GM23338 (cell line): ENCODE measurements at regions not wholly inside any gene's neighbourhood (a gene's known extent, or its start where the extent isn't known, plus 50 kb on each side); places are given as distances from the start of the nearest gene placed in this dataset.

Experiments
- ATAC-seq: fragments of 200-7000 bp; cut with Tn5 transposase; 3 replicates; pipeline ENCODE4 v1.9.1; 2020
- DNase-seq: peaks from one replicate; pipeline ENCODE4 v3.0.0-alpha.2; 2015; ENCODE audit warnings: low spot score
- H2AFZ ChIP-seq: fragments of 200-600 bp; sonication (generic); 2 replicates; pipeline ENCODE4 v1.8.0; 2016; ENCODE audit warnings: antibody characterized with exemption, mild to moderate bottlenecking, moderate library complexity
- H3F3A ChIP-seq: fragments of 200-600 bp; sonication (generic); replicated peaks from 2 replicates; pipeline ENCODE4 v1.8.0; 2017; ENCODE audit warnings: antibody characterized with exemption, mixed run types, low read depth
- H3K27ac ChIP-seq: fragments of 200-600 bp; sonication (generic); 2 replicates; pipeline ENCODE4 v1.6.1; 2016; ENCODE audit warnings: low read depth
- H3K27me3 ChIP-seq: fragments of 200-600 bp; sonication (generic); 2 replicates; pipeline ENCODE4 v1.8.0; 2016; ENCODE audit warnings: mild to moderate bottlenecking, mixed run types, moderate library complexity; ENCODE audit not compliant: insufficient read depth
- H3K36me3 ChIP-seq: fragments of 200-600 bp; sonication (generic); 2 replicates; pipeline ENCODE4 v1.8.0; 2016; ENCODE audit warnings: mild to moderate bottlenecking; ENCODE audit not compliant: insufficient read depth
- H3K4me1 ChIP-seq: fragments of 200-600 bp; sonication (generic); 2 replicates; pipeline ENCODE4 v1.8.0; 2016; ENCODE audit warnings: mild to moderate bottlenecking, moderate library complexity; ENCODE audit not compliant: insufficient read depth
- H3K4me2 ChIP-seq: fragments of 200-600 bp; sonication (generic); 2 replicates; pipeline ENCODE4 v1.7.1; 2017; ENCODE audit warnings: mixed run types
- H3K4me3 ChIP-seq: fragments of 200-600 bp; sonication (generic); 2 replicates; pipeline ENCODE4 v1.6.1; 2016; ENCODE audit warnings: mixed run types
- H3K79me2 ChIP-seq: fragments of 200-600 bp; sonication (generic); replicated peaks from 2 replicates; pipeline ENCODE4 v1.8.0; 2017; ENCODE audit warnings: mild to moderate bottlenecking; ENCODE audit not compliant: insufficient read depth
- H3K9me2 ChIP-seq: fragments of 200-600 bp; sonication (generic); 2 replicates; pipeline ENCODE4 v1.8.0; 2017; ENCODE audit not compliant: insufficient read depth
- H4K20me1 ChIP-seq: fragments of 200-600 bp; sonication (generic); replicated peaks from 2 replicates; pipeline ENCODE4 v1.8.0; 2017; ENCODE audit warnings: mild to moderate bottlenecking; ENCODE audit not compliant: insufficient read depth
- H3K27ac Mint-ChIP-seq: 2 replicates; pipeline ENCODE4 v1.8.0; 2020; ENCODE audit warnings: inconsistent platforms, mild to moderate bottlenecking, moderate library complexity, mixed read lengths
- H3K27me3 Mint-ChIP-seq: 3 replicates; pipeline ENCODE4 v1.8.0; 2022; ENCODE audit warnings: low read depth, mild to moderate bottlenecking, moderate library complexity, mixed read lengths, inconsistent platforms; ENCODE audit not compliant: insufficient read depth, poor library complexity
- H3K36me3 Mint-ChIP-seq: 3 replicates; pipeline ENCODE4 v1.8.0; 2021; ENCODE audit warnings: low read depth, mild to moderate bottlenecking, inconsistent platforms, moderate library complexity, mixed read lengths
- H3K4me1 Mint-ChIP-seq: 3 replicates; pipeline ENCODE4 v1.8.0; 2020; ENCODE audit warnings: mild to moderate bottlenecking, inconsistent platforms, mixed read lengths
- H3K4me3 Mint-ChIP-seq: 3 replicates; pipeline ENCODE4 v1.8.0; 2021; ENCODE audit warnings: moderate library complexity, mild to moderate bottlenecking, inconsistent platforms, mixed read lengths
- H3K9me3 Mint-ChIP-seq: 3 replicates; pipeline ENCODE4 v1.8.0; 2020; ENCODE audit warnings: moderate library complexity, mild to moderate bottlenecking, inconsistent platforms, mixed read lengths
- CREB1 ChIP-seq: fragments of 250-450 bp; sonication (Bioruptor Pico); IDR thresholded peaks from 2 replicates; pipeline ENCODE4 v1.5.0; 2020; ENCODE audit warnings: low read depth, mild to moderate bottlenecking, moderate library complexity
- EZH2 ChIP-seq: fragments of 200-600 bp; sonication (generic); IDR thresholded peaks from one replicate; pipeline ENCODE4 v1.8.0; 2017; ENCODE audit warnings: antibody characterized with exemption, mild to moderate bottlenecking, low read depth; ENCODE audit not compliant: unreplicated experiment
- EZH2phosphoT487 ChIP-seq: fragments of 200-600 bp; sonication (generic); IDR thresholded peaks from one replicate; pipeline ENCODE4 v1.8.1; 2018; ENCODE audit warnings: antibody characterized with exemption; ENCODE audit not compliant: unreplicated experiment
- JUNB ChIP-seq: IDR thresholded peaks from one replicate; pipeline ENCODE4 v1.6.1; 2016; ENCODE audit warnings: antibody characterized with exemption; ENCODE audit not compliant: unreplicated experiment
- POLR2AphosphoS5 ChIP-seq: IDR thresholded peaks from 2 replicates; pipeline ENCODE4 v1.6.1; 2016; ENCODE audit warnings: antibody characterized with exemption, low read depth
- ZNF114 ChIP-seq: fragments of 250-450 bp; sonication (Bioruptor Pico); IDR thresholded peaks from 2 replicates; pipeline ENCODE4 v1.5.0; 2020; ENCODE audit warnings: mild to moderate bottlenecking, moderate library complexity
- ZNF462 ChIP-seq: fragments of 250-450 bp; sonication (Bioruptor Pico); IDR thresholded peaks from 2 replicates; pipeline ENCODE4 v1.5.0; 2020; ENCODE audit warnings: mild to moderate bottlenecking, moderate library complexity

- Histone ChIP-seq H2AFZ (no peak overlapping the region), H3K36me3 (no peaks in the 10 kb centered on the region), H3K79me2 (no peaks in the 10 kb centered on the region), H3K27me3 (peaks cover 100% of the 10 kb centered on the region), H3K9me2 (no peaks in the 10 kb centered on the region), H3K4me1 (no peaks in the 10 kb centered on the region), H3F3A (no peaks in the 10 kb centered on the region), H3K4me3 (no peak overlapping the region), H3K4me2 (no peak overlapping the region), H4K20me1 (peaks cover 12% of the 10 kb centered on the region; the same call in 1 of the 2 replicates), H3K27ac (no peak overlapping the region)
- no peak for TF ChIP-seq CREB1
- TF ChIP-seq ZNF114 (CRISPR knock-in tag): no peak
- TF ChIP-seq EZH2: no peak
- Mint-ChIP-seq H3K36me3 (peaks cover 3% of the 10 kb centered on the region; the same call in 1 of the 3 replicates), H3K4me3 (no peak overlapping the region), H3K27me3 (peaks cover 100% of the 10 kb centered on the region), H3K4me1 (no peaks in the 10 kb centered on the region; the same call in 1 of the 3 replicates), H3K9me3 (peaks cover 5% of the 10 kb centered on the region), H3K27ac (no peak overlapping the region)
- DNase-seq (no peak), ATAC-seq (no peak)
These were observed 62.2 kb upstream of the VPREB1 start for GRCh38 chr22:22182218-22182989.

GRCh38 chr22:22181341-22181850, 63.2 kb upstream of the VPREB1 start:
- Histone ChIP-seq H3K79me2 (no peaks in the 10 kb centered on the region), H2AFZ (no peak overlapping the region), H4K20me1 (peaks cover 12% of the 10 kb centered on the region; the same call in 1 of the 2 replicates), H3K4me3 (no peak overlapping the region), H3K9me2 (no peaks in the 10 kb centered on the region), H3K4me1 (no peaks in the 10 kb centered on the region), H3K4me2 (no peak overlapping the region), H3K27me3 (peaks cover 100% of the 10 kb centered on the region), H3F3A (no peaks in the 10 kb centered on the region), H3K27ac (no peak overlapping the region), H3K36me3 (no peaks in the 10 kb centered on the region)
- Mint-ChIP-seq H3K9me3 (no peaks in the 10 kb centered on the region; the same call in 2 of the 3 replicates), H3K4me3 (no peak overlapping the region), H3K27me3 (peaks cover 100% of the 10 kb centered on the region), H3K4me1 (no peaks in the 10 kb centered on the region; the same call in 1 of the 3 replicates), H3K27ac (no peak overlapping the region), H3K36me3 (no peaks in the 10 kb centered on the region)
- TF ChIP-seq ZNF462 (CRISPR knock-in tag) (no peak), JUNB (no peak), EZH2phosphoT487 (no peak), EZH2 (no peak), ZNF114 (CRISPR knock-in tag) (no peak), POLR2AphosphoS5 (no peak)
- no peak for ATAC-seq
- no peak for DNase-seq
